ENCODE measurements at regions not wholly inside any gene's neighbourhood (a gene's known extent, or its start where the extent isn't known, plus 50 kb on each side); places are given as distances from the start of the nearest gene placed in this dataset.

GRCh38 chr7:41130561-41131236 is 572.2 kb downstream of the INHBA start:
- no peak for TF ChIP-seq CTCF (IDR thresholded peaks at IDR 0.05; ENCODE audit: low read depth, low read length)
- no peak for DNase-seq (ENCODE audit: extremely low read depth, low read depth)

- TF ChIP-seq CTCF (IDR thresholded peaks at IDR 0.05; ENCODE audit: low read depth, low read length) = no peak
- DNase-seq (ENCODE audit: extremely low read depth, low read depth) = no peak
Measured at GRCh38 chr7:41130086-41130485, 572.8 kb downstream of the INHBA start.

GRCh38 chr7:41125343-41125742 is 577.5 kb downstream of the INHBA start:
- no peak for DNase-seq (ENCODE audit: extremely low read depth, low read depth)
- no peak for TF ChIP-seq CTCF (IDR thresholded peaks at IDR 0.05; ENCODE audit: low read depth, low read length)

DNA sequence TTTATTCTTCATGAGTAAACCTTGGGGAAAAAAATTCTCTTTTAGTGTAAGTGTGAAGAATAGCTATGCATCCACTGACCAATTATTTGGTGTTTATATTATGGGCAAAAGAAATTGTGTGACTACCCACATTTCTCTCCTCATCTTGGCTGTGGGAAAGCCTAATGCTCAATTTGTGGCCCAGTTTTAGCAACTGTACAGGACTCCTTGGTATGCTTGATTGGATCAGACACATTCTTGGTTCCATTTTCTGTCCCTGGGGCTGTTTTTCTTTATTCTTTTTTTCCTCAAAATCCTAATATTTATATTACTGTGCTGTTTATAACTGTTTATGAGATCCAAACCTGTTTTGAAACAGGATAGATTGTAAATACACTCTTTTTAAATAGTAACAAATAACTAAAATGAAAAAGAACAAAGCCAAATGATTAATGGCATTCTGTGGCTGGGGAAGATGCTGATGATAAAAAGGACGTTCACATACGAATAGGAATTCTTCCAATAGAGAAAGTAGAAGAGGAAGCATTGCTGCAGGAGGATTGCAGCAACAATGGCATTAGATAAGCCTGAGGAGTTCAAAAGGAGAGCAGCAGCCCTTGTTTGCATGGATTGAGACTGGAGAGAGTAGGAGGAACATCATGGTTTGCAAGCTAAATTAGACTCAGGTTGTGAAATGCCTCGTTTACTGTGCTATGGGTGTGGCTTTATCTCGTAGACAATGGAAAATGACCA is 580.5 kb downstream of the INHBA start:
- no peak for TF ChIP-seq CTCF (IDR thresholded peaks at IDR 0.05; ENCODE audit: low read depth, low read length)
- DNase-seq (ENCODE audit: extremely low read depth, low read depth) = no peak

DNA sequence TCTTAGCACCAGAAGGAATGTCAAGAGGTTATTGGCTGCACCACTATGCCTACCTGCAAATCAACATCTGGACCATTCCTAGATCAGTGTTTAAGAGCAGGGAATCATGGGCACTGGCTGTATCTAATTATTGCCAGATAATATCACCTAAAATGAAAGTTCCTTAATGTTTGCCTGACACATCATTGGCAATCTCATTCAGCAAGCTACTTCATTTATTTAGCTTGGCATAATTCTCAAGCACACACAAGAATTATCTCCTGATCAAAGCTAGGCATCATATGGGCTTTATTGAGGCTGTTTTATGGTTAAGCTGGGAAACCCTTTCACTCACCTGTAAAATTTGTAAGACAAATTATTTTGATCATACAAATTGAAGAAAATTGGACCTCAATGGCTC is 581.7 kb downstream of the INHBA start:
- no peak for DNase-seq (ENCODE audit: extremely low read depth, low read depth)
- TF ChIP-seq CTCF (IDR thresholded peaks at IDR 0.05; ENCODE audit: low read depth, low read length) = no peak

DNA sequence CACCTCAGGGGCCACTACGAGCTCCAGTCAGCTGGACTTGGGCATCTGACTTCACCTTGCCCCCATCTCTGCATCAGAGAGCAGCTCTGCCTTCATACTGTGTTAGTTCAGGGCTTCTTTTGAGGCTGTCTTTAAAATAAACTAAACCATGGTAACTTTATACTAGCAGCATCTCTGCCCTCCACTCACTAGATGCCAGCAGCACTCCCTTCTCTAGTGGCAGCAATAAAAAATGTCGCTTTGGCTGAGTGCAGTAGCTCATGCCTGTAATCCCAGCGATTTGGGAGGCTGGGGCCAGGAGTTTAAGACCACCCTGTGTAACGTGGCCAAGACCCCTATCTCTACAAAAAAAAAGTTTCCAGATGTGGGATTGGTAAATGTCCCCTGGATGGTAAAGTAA is 584.4 kb downstream of the INHBA start:
- no peak for DNase-seq (ENCODE audit: extremely low read depth, low read depth)
- no peak for TF ChIP-seq CTCF (IDR thresholded peaks at IDR 0.05; ENCODE audit: low read depth, low read length)

GRCh38 chr7:41117431-41117830 is 585.5 kb downstream of the INHBA start:
- no peak for DNase-seq (ENCODE audit: extremely low read depth, low read depth)
- TF ChIP-seq CTCF (IDR thresholded peaks at IDR 0.05; ENCODE audit: low read depth, low read length) = no peak
